Chondrocyte (in vitro differentiated cells): ENCODE measurements at regions not wholly inside any gene's neighbourhood (a gene's known extent, or its start where the extent isn't known, plus 50 kb on each side); places are given as distances from the start of the nearest gene placed in this dataset.
"Not testable (repeated sequence)": the region's sequence is repeated elsewhere in the genome, so short reads cannot be mapped to it uniquely, and the experiment has no call there.

Experiments used
- DNase-seq: peaks from one replicate; pipeline ENCODE4 v3.0.0; 2021; ENCODE audit warnings: mixed read lengths, low spot score
- H3K27ac Mint-ChIP-seq: one replicate; pipeline ENCODE4 v1.8.0; 2021; ENCODE audit warnings: mild to moderate bottlenecking, moderate library complexity, mixed read lengths; ENCODE audit not compliant: unreplicated experiment
- H3K27me3 Mint-ChIP-seq: 2 replicates; pipeline ENCODE4 v1.8.0; 2021; ENCODE audit warnings: low read depth, mixed read lengths
- H3K36me3 Mint-ChIP-seq: 2 replicates; pipeline ENCODE4 v1.8.0; 2021; ENCODE audit warnings: low read depth, mixed read lengths
- H3K4me1 Mint-ChIP-seq: 2 replicates; pipeline ENCODE4 v1.8.0; 2021; ENCODE audit warnings: low read depth, mild to moderate bottlenecking, mixed read lengths
- H3K4me3 Mint-ChIP-seq: one replicate; pipeline ENCODE4 v1.8.0; 2021; ENCODE audit warnings: mild to moderate bottlenecking, moderate library complexity, mixed read lengths; ENCODE audit not compliant: unreplicated experiment
- H3K9me3 Mint-ChIP-seq: 2 replicates; pipeline ENCODE4 v1.8.0; 2021; ENCODE audit warnings: low read depth, mixed read lengths
- TF ChIP-seq, protein P1 (sequence below): fragments of 200-600 bp; sonication (generic); IDR thresholded peaks from 2 replicates; pipeline ENCODE4 v1.5.0; 2021; ENCODE audit warnings: antibody characterized with exemption, mild to moderate bottlenecking, moderate library complexity

DNA sequence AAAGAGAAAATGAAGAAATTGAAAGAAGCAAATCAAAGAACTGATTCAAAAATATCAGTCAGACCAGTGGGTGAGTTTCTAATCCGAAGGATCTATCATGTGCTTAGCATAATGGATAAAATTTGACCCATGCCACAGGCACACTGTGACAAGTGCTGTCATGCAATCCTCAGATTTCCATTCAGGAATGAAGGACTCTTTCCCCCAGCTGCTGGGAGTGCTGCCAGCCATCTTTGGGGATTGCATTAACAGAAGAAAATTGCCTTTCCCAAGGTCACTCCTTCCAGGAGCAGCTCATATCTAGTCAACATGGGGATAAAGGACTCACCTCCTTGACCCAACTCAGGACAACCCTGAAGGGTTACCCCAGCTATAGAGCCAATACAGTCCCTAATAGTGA is 316.7 kb upstream of the TBX18 start:
- no peaks in the 10 kb centered on the region for H3K36me3 Mint-ChIP-seq
- TF ChIP-seq, protein P1, sequence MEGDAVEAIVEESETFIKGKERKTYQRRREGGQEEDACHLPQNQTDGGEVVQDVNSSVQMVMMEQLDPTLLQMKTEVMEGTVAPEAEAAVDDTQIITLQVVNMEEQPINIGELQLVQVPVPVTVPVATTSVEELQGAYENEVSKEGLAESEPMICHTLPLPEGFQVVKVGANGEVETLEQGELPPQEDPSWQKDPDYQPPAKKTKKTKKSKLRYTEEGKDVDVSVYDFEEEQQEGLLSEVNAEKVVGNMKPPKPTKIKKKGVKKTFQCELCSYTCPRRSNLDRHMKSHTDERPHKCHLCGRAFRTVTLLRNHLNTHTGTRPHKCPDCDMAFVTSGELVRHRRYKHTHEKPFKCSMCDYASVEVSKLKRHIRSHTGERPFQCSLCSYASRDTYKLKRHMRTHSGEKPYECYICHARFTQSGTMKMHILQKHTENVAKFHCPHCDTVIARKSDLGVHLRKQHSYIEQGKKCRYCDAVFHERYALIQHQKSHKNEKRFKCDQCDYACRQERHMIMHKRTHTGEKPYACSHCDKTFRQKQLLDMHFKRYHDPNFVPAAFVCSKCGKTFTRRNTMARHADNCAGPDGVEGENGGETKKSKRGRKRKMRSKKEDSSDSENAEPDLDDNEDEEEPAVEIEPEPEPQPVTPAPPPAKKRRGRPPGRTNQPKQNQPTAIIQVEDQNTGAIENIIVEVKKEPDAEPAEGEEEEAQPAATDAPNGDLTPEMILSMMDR, result no peak
- H3K4me1 Mint-ChIP-seq, result peaks cover 10% of the 10 kb centered on the region
- no peaks in the 10 kb centered on the region for H3K9me3 Mint-ChIP-seq
- no peak overlapping the region for H3K4me3 Mint-ChIP-seq
- no peak overlapping the region for H3K27ac Mint-ChIP-seq
- no peak for DNase-seq
- H3K27me3 Mint-ChIP-seq, result peaks cover 16% of the 10 kb centered on the region

DNA sequence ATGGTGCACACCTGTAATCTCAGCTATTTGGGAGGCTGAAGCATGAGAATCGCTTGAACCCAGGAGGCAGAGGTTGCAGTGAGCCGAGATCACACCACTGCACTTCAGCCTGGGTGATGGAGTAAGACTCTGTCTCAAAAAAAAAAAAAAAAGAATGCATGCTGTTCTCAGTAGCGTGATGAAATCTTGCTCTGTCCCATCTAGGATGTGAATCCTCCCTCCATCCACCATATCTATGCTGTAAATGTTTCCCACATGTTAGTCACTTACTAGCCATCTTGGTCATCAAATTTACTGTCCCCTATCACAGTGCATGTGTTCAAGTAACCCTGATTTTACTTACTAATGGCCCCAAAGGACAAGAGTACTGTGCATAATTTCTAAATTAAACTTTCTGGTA is 315.4 kb upstream of the TBX18 start:
- Mint-ChIP-seq H3K36me3 (no peaks in the 10 kb centered on the region), H3K27me3 (peaks cover 17% of the 10 kb centered on the region), H3K4me3 (no peak overlapping the region), H3K9me3 (no peaks in the 10 kb centered on the region), H3K4me1 (peaks cover 10% of the 10 kb centered on the region), H3K27ac (no peak overlapping the region)
- TF ChIP-seq, protein P1, result no peak
- no peak for DNase-seq

DNA sequence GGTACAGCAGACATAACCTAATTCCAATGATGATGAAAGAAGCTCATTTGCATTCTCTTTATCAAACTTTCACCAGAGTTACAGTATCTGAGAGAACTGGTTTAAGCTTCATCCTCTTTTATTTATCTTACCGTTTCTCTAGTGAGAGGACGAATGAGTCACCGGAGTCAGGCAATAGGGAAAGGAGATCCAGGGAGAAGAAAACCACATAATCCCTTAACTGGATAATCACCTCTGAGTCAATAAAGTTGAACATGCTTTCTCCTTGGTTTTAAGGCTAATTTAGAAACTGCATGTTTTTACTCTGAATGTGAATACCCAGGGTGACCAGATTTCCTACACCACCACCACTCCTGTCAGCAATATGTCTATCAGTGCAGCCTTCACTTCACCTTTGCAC is 313.7 kb upstream of the TBX18 start:
- TF ChIP-seq, protein P1, result no peak
- no peak for DNase-seq
- no peak overlapping the region for H3K4me3 Mint-ChIP-seq
- peaks cover 19% of the 10 kb centered on the region for H3K27me3 Mint-ChIP-seq
- H3K27ac Mint-ChIP-seq, result no peak overlapping the region
- H3K9me3 Mint-ChIP-seq, result no peaks in the 10 kb centered on the region
- peaks cover 10% of the 10 kb centered on the region for H3K4me1 Mint-ChIP-seq
- no peaks in the 10 kb centered on the region for H3K36me3 Mint-ChIP-seq

DNA sequence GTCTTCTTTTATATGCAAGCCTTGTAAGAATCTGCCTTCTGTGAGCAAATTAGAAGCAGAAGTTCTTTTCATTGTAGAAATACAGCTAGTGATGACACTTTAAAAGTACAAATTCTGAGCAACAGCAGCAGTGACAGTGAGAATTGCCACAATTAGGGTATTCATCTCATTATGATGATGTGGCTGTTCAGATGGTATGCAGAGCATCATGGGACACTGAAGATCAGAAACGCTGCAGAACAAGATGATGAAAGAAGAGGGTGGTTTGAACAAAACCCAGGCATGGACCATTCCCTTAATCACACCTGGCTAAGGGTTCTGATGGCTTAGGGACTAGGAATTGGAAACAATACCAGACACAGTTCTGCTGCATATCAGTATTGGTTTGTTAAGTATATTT is 312.7 kb upstream of the TBX18 start:
- no peak overlapping the region for H3K4me3 Mint-ChIP-seq

DNA sequence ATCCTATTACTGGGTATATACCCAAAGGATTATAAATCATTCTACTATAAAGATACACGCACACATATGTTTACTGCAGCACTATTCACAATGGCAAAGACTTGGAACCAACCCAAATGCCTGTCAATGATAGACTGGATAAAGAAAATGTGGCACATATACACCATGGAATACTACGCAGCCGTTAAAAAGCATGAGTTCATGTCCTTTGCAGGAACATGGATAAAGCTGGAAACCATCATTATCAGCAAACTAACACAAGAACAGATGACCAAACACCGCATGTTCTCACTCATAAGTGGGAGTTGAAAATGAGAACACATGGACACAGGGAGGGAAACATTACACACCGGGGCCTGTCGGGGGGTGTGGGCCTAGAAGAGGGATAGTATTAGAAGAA is 307.4 kb upstream of the TBX18 start:
- H3K4me3 Mint-ChIP-seq, H3K27ac Mint-ChIP-seq, H3K4me1 Mint-ChIP-seq, H3K9me3 Mint-ChIP-seq, H3K36me3 Mint-ChIP-seq, DNase-seq: not testable (repeated sequence)
- H3K27me3 Mint-ChIP-seq, result peaks cover 10% of the 10 kb centered on the region

More for the DNA sequence above, 312.7 kb upstream of the TBX18 start:
- Mint-ChIP-seq H3K36me3 (no peaks in the 10 kb centered on the region), H3K27ac (no peak overlapping the region), H3K9me3 (no peaks in the 10 kb centered on the region), H3K4me1 (peaks cover 10% of the 10 kb centered on the region), H3K27me3 (peaks cover 16% of the 10 kb centered on the region)
- DNase-seq, result no peak
- TF ChIP-seq, protein P1, result no peak

DNA sequence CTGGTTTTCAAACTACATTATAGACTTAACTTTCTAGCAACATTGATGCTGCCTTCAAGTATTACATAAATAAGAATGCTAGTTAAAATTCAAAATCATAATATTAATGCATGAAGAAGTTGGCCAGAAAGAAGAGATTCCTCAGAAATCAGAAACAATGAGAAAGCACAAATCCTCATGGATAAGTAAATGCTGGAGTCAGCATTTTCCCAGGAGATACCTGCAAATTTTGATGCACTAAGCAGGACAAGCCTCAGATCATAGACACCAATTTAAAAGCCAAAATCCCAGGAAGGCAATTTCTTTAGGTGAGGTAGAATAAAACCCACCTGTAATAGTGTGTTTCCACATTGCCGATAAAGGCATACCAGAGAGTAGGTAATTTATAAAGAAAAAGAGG is 305.2 kb upstream of the TBX18 start:
- peaks cover 7% of the 10 kb centered on the region for H3K27me3 Mint-ChIP-seq
- TF ChIP-seq, protein P1, result no peak
- peaks cover 2% of the 10 kb centered on the region for H3K9me3 Mint-ChIP-seq
- no peak overlapping the region for H3K27ac Mint-ChIP-seq
- H3K4me3 Mint-ChIP-seq, result no peak overlapping the region
- DNase-seq, result no peak
- no peaks in the 10 kb centered on the region for H3K36me3 Mint-ChIP-seq
- H3K4me1 Mint-ChIP-seq, result no peaks in the 10 kb centered on the region
